SU-DHL-6 (cell line): ENCODE measurements at regions not wholly inside any gene's neighbourhood (a gene's known extent, or its start where the extent isn't known, plus 50 kb on each side); places are given as distances from the start of the nearest gene placed in this dataset.

Source experiments
- H2AFZ ChIP-seq: fragments of 200-600 bp; sonication (generic); 2 replicates; pipeline ENCODE4 v1.6.1; 2014; ENCODE audit warnings: low read depth, mild to moderate bottlenecking, moderate library complexity, mixed read lengths, antibody characterized with exemption, low read length; ENCODE audit not compliant: severe bottlenecking
- H3F3A ChIP-seq: fragments of 200-600 bp; shearing (Covaris generic); 2 replicates; pipeline ENCODE4 v1.6.0; 2016; ENCODE audit warnings: antibody characterized with exemption, mild to moderate bottlenecking; ENCODE audit not compliant: insufficient read depth
- H3K27ac ChIP-seq: fragments of 200-600 bp; sonication (generic); 2 replicates; pipeline ENCODE4 v1.5.1; 2016; ENCODE audit warnings: low read depth, mild to moderate bottlenecking, low read length, moderate library complexity, mixed read lengths
- H3K27me3 ChIP-seq: fragments of 200-600 bp; sonication (generic), shearing (Covaris generic); 2 replicates; pipeline ENCODE4 v1.6.0; 2014; ENCODE audit warnings: mild to moderate bottlenecking, low read length
- H3K36me3 ChIP-seq: fragments of 200-600 bp; sonication (generic); 2 replicates; pipeline ENCODE4 v1.6.1; 2014; ENCODE audit warnings: mild to moderate bottlenecking, low read length, mixed read lengths
- H3K4me2 ChIP-seq: fragments of 300-600, 200-600 bp; shearing (Covaris generic), sonication (generic); 2 replicates; pipeline ENCODE4 v1.6.0; 2014; ENCODE audit warnings: low read length, low read depth, mild to moderate bottlenecking; ENCODE audit not compliant: poor library complexity, severe bottlenecking
- H3K4me3 ChIP-seq: fragments of 200-600 bp; sonication (generic); 2 replicates; pipeline ENCODE4 v1.5.1; 2014; ENCODE audit warnings: antibody characterized with exemption, low read length, mild to moderate bottlenecking, mixed read lengths; ENCODE audit not compliant: insufficient read depth, poor library complexity, severe bottlenecking
- H3K79me2 ChIP-seq: fragments of 200-600 bp; sonication (generic); 2 replicates; pipeline ENCODE4 v1.6.1; 2014; ENCODE audit warnings: mild to moderate bottlenecking, low read length, moderate library complexity; ENCODE audit not compliant: insufficient read depth
- H3K9ac ChIP-seq: fragments of 200-600 bp; sonication (generic); 2 replicates; pipeline ENCODE4 v1.7.0; 2014; ENCODE audit warnings: mild to moderate bottlenecking, low read length
- H3K9me2 ChIP-seq: fragments of 200-600 bp; sonication (generic); replicated peaks from 2 replicates; pipeline ENCODE4 v1.6.1; 2014; ENCODE audit warnings: low read length; ENCODE audit not compliant: insufficient read depth
- H3K9me3 ChIP-seq: fragments of 200-600 bp; sonication (generic); 2 replicates; pipeline ENCODE4 v1.6.1; 2014; ENCODE audit warnings: low read length, mixed read lengths; ENCODE audit not compliant: insufficient read depth
- H4K20me1 ChIP-seq: fragments of 200-600 bp; sonication (generic); 2 replicates; pipeline ENCODE4 v1.6.1; 2014; ENCODE audit warnings: low read depth, mild to moderate bottlenecking, antibody characterized with exemption, low read length, moderate library complexity, mixed read lengths
- EZH2phosphoT487 ChIP-seq: fragments of 200-600 bp; sonication (generic), shearing (Covaris generic); conservative IDR thresholded peaks from 2 replicates; pipeline ENCODE4 v1.6.1; 2018; ENCODE audit warnings: mild to moderate bottlenecking, antibody characterized with exemption, low read length, moderate library complexity, mixed read lengths
- TF ChIP-seq, protein P1 (sequence below): fragments of 200-600 bp; sonication (generic); IDR thresholded peaks from one replicate; pipeline ENCODE4 v1.5.1; 2017; ENCODE audit warnings: antibody characterized with exemption, mild to moderate bottlenecking, low read length, moderate library complexity; ENCODE audit not compliant: insufficient read depth, poor library complexity, severe bottlenecking

DNA sequence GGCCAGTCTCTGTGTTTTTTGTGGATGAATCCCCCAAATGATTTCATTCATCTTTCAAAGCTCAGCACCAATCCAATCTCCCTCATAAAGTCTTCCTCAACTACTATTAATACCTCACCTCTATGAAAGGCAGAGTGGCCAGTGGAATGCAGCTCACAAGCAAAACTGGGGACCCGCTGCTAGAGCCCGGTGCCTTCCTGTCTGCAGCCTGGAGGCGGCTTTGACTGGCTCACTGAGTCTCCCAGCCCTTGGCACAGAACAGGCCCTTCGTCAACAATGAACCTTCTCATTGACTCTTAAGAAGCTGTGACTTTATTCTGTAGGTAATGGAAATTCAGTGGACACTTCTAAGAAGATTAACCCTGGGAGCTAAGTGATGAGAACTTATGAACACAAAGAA is 86.8 kb upstream of the RAB4A start:
- TF ChIP-seq, protein P1, sequence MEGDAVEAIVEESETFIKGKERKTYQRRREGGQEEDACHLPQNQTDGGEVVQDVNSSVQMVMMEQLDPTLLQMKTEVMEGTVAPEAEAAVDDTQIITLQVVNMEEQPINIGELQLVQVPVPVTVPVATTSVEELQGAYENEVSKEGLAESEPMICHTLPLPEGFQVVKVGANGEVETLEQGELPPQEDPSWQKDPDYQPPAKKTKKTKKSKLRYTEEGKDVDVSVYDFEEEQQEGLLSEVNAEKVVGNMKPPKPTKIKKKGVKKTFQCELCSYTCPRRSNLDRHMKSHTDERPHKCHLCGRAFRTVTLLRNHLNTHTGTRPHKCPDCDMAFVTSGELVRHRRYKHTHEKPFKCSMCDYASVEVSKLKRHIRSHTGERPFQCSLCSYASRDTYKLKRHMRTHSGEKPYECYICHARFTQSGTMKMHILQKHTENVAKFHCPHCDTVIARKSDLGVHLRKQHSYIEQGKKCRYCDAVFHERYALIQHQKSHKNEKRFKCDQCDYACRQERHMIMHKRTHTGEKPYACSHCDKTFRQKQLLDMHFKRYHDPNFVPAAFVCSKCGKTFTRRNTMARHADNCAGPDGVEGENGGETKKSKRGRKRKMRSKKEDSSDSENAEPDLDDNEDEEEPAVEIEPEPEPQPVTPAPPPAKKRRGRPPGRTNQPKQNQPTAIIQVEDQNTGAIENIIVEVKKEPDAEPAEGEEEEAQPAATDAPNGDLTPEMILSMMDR: no peak
- no peak for TF ChIP-seq EZH2phosphoT487
- no peak overlapping the region for H2AFZ ChIP-seq
- H3K36me3 ChIP-seq: no peaks in the 10 kb centered on the region
- no peak overlapping the region for H3K9ac ChIP-seq
- H3F3A ChIP-seq: no peaks in the 10 kb centered on the region
- no peak overlapping the region for H3K4me3 ChIP-seq
- H3K9me3 ChIP-seq: no peaks in the 10 kb centered on the region
- no peak overlapping the region for H3K4me2 ChIP-seq
- H3K27ac ChIP-seq: no peak overlapping the region
- no peaks in the 10 kb centered on the region for H3K79me2 ChIP-seq
- H3K9me2 ChIP-seq: no peaks in the 10 kb centered on the region
- H3K27me3 ChIP-seq: no peaks in the 10 kb centered on the region
- no peaks in the 10 kb centered on the region for H4K20me1 ChIP-seq

DNA sequence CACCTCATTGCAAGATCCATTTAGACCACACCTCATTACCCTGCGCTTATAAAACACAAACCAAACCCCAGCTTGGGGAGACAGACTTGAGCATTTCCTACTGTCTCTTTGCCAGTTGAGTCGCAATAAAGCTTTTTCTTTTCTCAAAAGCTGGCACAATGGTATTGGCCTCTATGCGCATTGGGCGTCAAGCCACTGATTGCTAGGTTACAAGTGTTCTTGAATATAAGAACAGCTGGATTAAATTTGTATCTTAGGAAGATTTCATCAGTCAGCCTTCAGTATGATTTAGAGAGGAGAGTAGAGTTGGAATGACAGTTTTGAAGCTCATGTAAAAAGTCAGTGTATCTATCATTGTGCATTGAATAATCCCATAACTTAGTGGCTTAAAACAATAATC is 84.9 kb upstream of the RAB4A start:
- H2AFZ ChIP-seq: no peak overlapping the region
- H3K9me2 ChIP-seq: no peaks in the 10 kb centered on the region
- H3K9ac ChIP-seq: no peak overlapping the region
- TF ChIP-seq, protein P1: no peak
- TF ChIP-seq EZH2phosphoT487: no peak
- no peak overlapping the region for H3K27ac ChIP-seq
- no peaks in the 10 kb centered on the region for H3F3A ChIP-seq
- H4K20me1 ChIP-seq: no peaks in the 10 kb centered on the region
- H3K4me2 ChIP-seq: no peak overlapping the region
- no peak overlapping the region for H3K4me3 ChIP-seq
- H3K27me3 ChIP-seq: no peaks in the 10 kb centered on the region
- no peaks in the 10 kb centered on the region for H3K9me3 ChIP-seq
- H3K36me3 ChIP-seq: no peaks in the 10 kb centered on the region
- no peaks in the 10 kb centered on the region for H3K79me2 ChIP-seq

DNA sequence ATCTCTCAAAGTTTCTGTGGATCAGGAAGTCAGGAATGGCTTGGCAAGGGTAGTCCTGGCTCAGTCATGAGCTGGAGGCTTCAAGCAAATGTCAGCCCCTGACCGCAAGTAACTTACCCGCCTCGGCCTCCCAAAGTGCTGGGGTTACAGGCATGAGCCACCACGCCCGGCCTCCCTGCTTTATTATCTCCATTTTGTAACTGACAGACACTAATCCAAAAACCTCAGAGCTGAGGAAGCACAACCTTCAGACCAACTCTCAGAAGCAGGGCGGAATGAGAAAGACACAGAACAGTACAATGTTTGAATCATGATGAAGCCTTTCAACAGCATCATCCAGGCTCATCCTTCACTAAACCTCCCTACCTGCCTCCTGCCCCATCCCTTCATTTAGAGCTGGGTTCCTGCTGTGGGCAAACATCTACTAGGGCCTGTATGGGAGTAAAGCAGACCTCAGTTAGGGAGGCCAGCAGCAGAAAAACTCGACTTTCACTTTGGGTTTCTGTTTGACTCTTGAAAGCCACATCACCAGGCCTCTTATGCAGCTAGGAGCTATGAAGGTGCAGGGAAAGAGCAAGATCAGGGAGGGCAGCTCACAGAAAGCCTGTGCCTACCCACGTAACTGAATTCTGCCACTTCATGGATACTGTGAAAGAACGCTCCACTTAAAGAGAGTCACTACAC is 84.4 kb upstream of the RAB4A start:
- TF ChIP-seq, protein P1: no peak
- TF ChIP-seq EZH2phosphoT487: no peak
- Histone ChIP-seq H4K20me1 (no peaks in the 10 kb centered on the region), H3K9me2 (no peaks in the 10 kb centered on the region), H3F3A (no peaks in the 10 kb centered on the region), H3K27me3 (no peaks in the 10 kb centered on the region), H2AFZ (no peak overlapping the region), H3K9me3 (no peaks in the 10 kb centered on the region), H3K27ac (no peak overlapping the region), H3K4me2 (no peak overlapping the region), H3K9ac (no peak overlapping the region), H3K4me3 (no peak overlapping the region), H3K79me2 (no peaks in the 10 kb centered on the region), H3K36me3 (no peaks in the 10 kb centered on the region)
